ENCODE measurements at regions not wholly inside any gene's neighbourhood (a gene's known extent, or its start where the extent isn't known, plus 50 kb on each side); places are given as distances from the start of the nearest gene placed in this dataset.

- H3K4me3 ChIP-seq (ENCODE audit: insufficient read depth in 1 of 2, low read depth in 1 of 2, low read length in 2 of 2), result no peak overlapping the region
- no peak overlapping the region for H3K4me2 ChIP-seq (ENCODE audit: low read length, poor library complexity, severe bottlenecking)
- H3K23ac ChIP-seq (ENCODE audit: low read length in 2 of 2), result no peak overlapping the region
- peaks cover 4 to 6% of the 10 kb centered on the region in 2 experiments for H3K27me3 ChIP-seq (ENCODE audit: control insufficient read depth in 1 of 2, insufficient read depth in 1 of 2, low read length in 2 of 2)
- H2BK15ac ChIP-seq (ENCODE audit: low read depth, poor library complexity, severe bottlenecking), result no peak overlapping the region
- WGBS, result 64% methylated on average over 3 of the region's 4 CpGs
- H3K79me1 ChIP-seq (replicated peaks; ENCODE audit: low read length, poor library complexity, severe bottlenecking), result no peaks in the 10 kb centered on the region
- no peak overlapping the region for H2BK5ac ChIP-seq (ENCODE audit: low read depth, low read length, poor library complexity, severe bottlenecking)
- no peak overlapping the region for H3K4ac ChIP-seq (ENCODE audit: low read depth in 1 of 2, low read length in 2 of 2)
- no peak overlapping the region for H4K91ac ChIP-seq (ENCODE audit: low read length)
- H3K9me3 ChIP-seq (ENCODE audit: control insufficient read depth, low read length), result no peaks in the 10 kb centered on the region
- H2AK5ac ChIP-seq (ENCODE audit: low read length, severe bottlenecking), result no peak overlapping the region
- H4K8ac ChIP-seq (ENCODE audit: low read length), result no peak overlapping the region
- no peak overlapping the region for H3K9ac ChIP-seq (ENCODE audit: low read length)
- no peak overlapping the region for H2BK120ac ChIP-seq (ENCODE audit: low read depth, low read length)
- DNase-seq, result no peak
- H3K36me3 ChIP-seq (ENCODE audit: control insufficient read depth in 1 of 2, insufficient read depth in 2 of 2, low read depth in 1 of 2, low read length in 2 of 2), result no peaks in the 10 kb centered on the region
- no peak overlapping the region for H3K14ac ChIP-seq (ENCODE audit: low read length in 2 of 2)
- H2BK12ac ChIP-seq (ENCODE audit: low read length in 2 of 2), result no peak overlapping the region
- no peak overlapping the region for H3K27ac ChIP-seq (ENCODE audit: low read length, poor library complexity, severe bottlenecking)
- H3K18ac ChIP-seq (ENCODE audit: low read depth in 1 of 2, low read length in 2 of 2), result no peak overlapping the region
- no peak overlapping the region for H2AFZ ChIP-seq (ENCODE audit: low read depth, low read length)
- peaks cover 5% of the 10 kb centered on the region for H3K4me1 ChIP-seq (ENCODE audit: control insufficient read depth, insufficient read depth, low read depth, low read length)
Measured at GRCh38 chr3:66854601-66855151, 143.4 kb upstream of the KBTBD8 start.

GRCh38 chr3:66856533-66856932 lies 141.6 kb upstream of the KBTBD8 start:
- no peak overlapping the region for H3K27ac ChIP-seq (ENCODE audit: low read length, poor library complexity, severe bottlenecking)
- no peaks in the 10 kb centered on the region for H3K9me3 ChIP-seq (ENCODE audit: control insufficient read depth, low read length)
- H2BK15ac ChIP-seq (ENCODE audit: low read depth, poor library complexity, severe bottlenecking), result no peak overlapping the region
- no peak overlapping the region for H2BK5ac ChIP-seq (ENCODE audit: low read depth, low read length, poor library complexity, severe bottlenecking)
- no peak overlapping the region for H2BK120ac ChIP-seq (ENCODE audit: low read depth, low read length)
- H3K18ac ChIP-seq (ENCODE audit: low read depth in 1 of 2, low read length in 2 of 2), result no peak overlapping the region
- H3K23ac ChIP-seq (ENCODE audit: low read length in 2 of 2), result no peak overlapping the region
- H3K4me2 ChIP-seq (ENCODE audit: low read length, poor library complexity, severe bottlenecking), result no peak overlapping the region
- no peak overlapping the region for H3K4ac ChIP-seq (ENCODE audit: low read depth in 1 of 2, low read length in 2 of 2)
- H4K91ac ChIP-seq (ENCODE audit: low read length), result no peak overlapping the region
- 87% methylated on average over 6 of the region's 8 CpGs for WGBS
- peaks cover 8% of the 10 kb centered on the region for H3K4me1 ChIP-seq (ENCODE audit: control insufficient read depth, insufficient read depth, low read depth, low read length)
- no peak overlapping the region for H3K14ac ChIP-seq (ENCODE audit: low read length in 2 of 2)
- H3K27me3 ChIP-seq (ENCODE audit: control insufficient read depth in 1 of 2, insufficient read depth in 1 of 2, low read length in 2 of 2), result peaks cover 4 to 6% of the 10 kb centered on the region in 2 experiments
- no peak overlapping the region for H2AFZ ChIP-seq (ENCODE audit: low read depth, low read length)
- no peak overlapping the region for H4K8ac ChIP-seq (ENCODE audit: low read length)
- DNase-seq, result no peak
- H3K36me3 ChIP-seq (ENCODE audit: control insufficient read depth in 1 of 2, insufficient read depth in 2 of 2, low read depth in 1 of 2, low read length in 2 of 2), result no peaks in the 10 kb centered on the region
- H3K4me3 ChIP-seq (ENCODE audit: insufficient read depth in 1 of 2, low read depth in 1 of 2, low read length in 2 of 2), result no peak overlapping the region
- H3K9ac ChIP-seq (ENCODE audit: low read length), result no peak overlapping the region
- H3K79me1 ChIP-seq (replicated peaks; ENCODE audit: low read length, poor library complexity, severe bottlenecking), result no peaks in the 10 kb centered on the region
- no peak overlapping the region for H2AK5ac ChIP-seq (ENCODE audit: low read length, severe bottlenecking)
- H2BK12ac ChIP-seq (ENCODE audit: low read length in 2 of 2), result no peak overlapping the region

GRCh38 chr3:66858656-66859381 lies 139.3 kb upstream of the KBTBD8 start:
- no peak overlapping the region for H2BK5ac ChIP-seq (ENCODE audit: low read depth, low read length, poor library complexity, severe bottlenecking)

GRCh38 chr3:66860771-66861170 lies 137.3 kb upstream of the KBTBD8 start:
- WGBS, result 74% methylated on average over 7 of the region's 7 CpGs
- H3K4ac ChIP-seq (ENCODE audit: low read depth in 1 of 2, low read length in 2 of 2), result no peak overlapping the region
- peaks cover 3% of the 10 kb centered on the region for H3K4me1 ChIP-seq (ENCODE audit: control insufficient read depth, insufficient read depth, low read depth, low read length)
- no peaks in the 10 kb centered on the region for H3K36me3 ChIP-seq (ENCODE audit: control insufficient read depth in 1 of 2, insufficient read depth in 2 of 2, low read depth in 1 of 2, low read length in 2 of 2)
- H2BK15ac ChIP-seq (ENCODE audit: low read depth, poor library complexity, severe bottlenecking), result no peak overlapping the region
- H3K9me3 ChIP-seq (ENCODE audit: control insufficient read depth, low read length), result no peaks in the 10 kb centered on the region
- H3K4me2 ChIP-seq (ENCODE audit: low read length, poor library complexity, severe bottlenecking), result no peak overlapping the region
- no peak for DNase-seq
- no peak overlapping the region for H2BK5ac ChIP-seq (ENCODE audit: low read depth, low read length, poor library complexity, severe bottlenecking)
- no peak overlapping the region for H4K91ac ChIP-seq (ENCODE audit: low read length)
- peaks cover 0 to 6% of the 10 kb centered on the region in 2 experiments for H3K27me3 ChIP-seq (ENCODE audit: control insufficient read depth in 1 of 2, insufficient read depth in 1 of 2, low read length in 2 of 2)
- H2AFZ ChIP-seq (ENCODE audit: low read depth, low read length), result no peak overlapping the region
- H2BK120ac ChIP-seq (ENCODE audit: low read depth, low read length), result no peak overlapping the region
- no peaks in the 10 kb centered on the region for H3K79me1 ChIP-seq (replicated peaks; ENCODE audit: low read length, poor library complexity, severe bottlenecking)
- no peak overlapping the region for H3K27ac ChIP-seq (ENCODE audit: low read length, poor library complexity, severe bottlenecking)
- no peak overlapping the region for H3K9ac ChIP-seq (ENCODE audit: low read length)
- no peak overlapping the region for H3K14ac ChIP-seq (ENCODE audit: low read length in 2 of 2)
- H2BK12ac ChIP-seq (ENCODE audit: low read length in 2 of 2), result no peak overlapping the region
- H2AK5ac ChIP-seq (ENCODE audit: low read length, severe bottlenecking), result no peak overlapping the region
- no peak overlapping the region for H3K23ac ChIP-seq (ENCODE audit: low read length in 2 of 2)
- no peak overlapping the region for H3K18ac ChIP-seq (ENCODE audit: low read depth in 1 of 2, low read length in 2 of 2)
- no peak overlapping the region for H3K4me3 ChIP-seq (ENCODE audit: insufficient read depth in 1 of 2, low read depth in 1 of 2, low read length in 2 of 2)
- no peak overlapping the region for H4K8ac ChIP-seq (ENCODE audit: low read length)

More at GRCh38 chr3:66858656-66859381, 139.3 kb upstream of the KBTBD8 start:
- Histone ChIP-seq H4K91ac (ENCODE audit: low read length) (no peak overlapping the region), H3K23ac (ENCODE audit: low read length in 2 of 2) (no peak overlapping the region), H3K9ac (ENCODE audit: low read length) (no peak overlapping the region), H3K4me1 (ENCODE audit: control insufficient read depth, insufficient read depth, low read depth, low read length) (peaks cover 3% of the 10 kb centered on the region), H2AK5ac (ENCODE audit: low read length, severe bottlenecking) (no peak overlapping the region), H2BK120ac (ENCODE audit: low read depth, low read length) (no peak overlapping the region), H3K9me3 (ENCODE audit: control insufficient read depth, low read length) (no peaks in the 10 kb centered on the region), H3K27me3 (ENCODE audit: control insufficient read depth in 1 of 2, insufficient read depth in 1 of 2, low read length in 2 of 2) (peaks cover 4 to 6% of the 10 kb centered on the region in 2 experiments), H3K27ac (ENCODE audit: low read length, poor library complexity, severe bottlenecking) (no peak overlapping the region), H3K4me3 (ENCODE audit: insufficient read depth in 1 of 2, low read depth in 1 of 2, low read length in 2 of 2) (no peak overlapping the region), H3K14ac (ENCODE audit: low read length in 2 of 2) (no peak overlapping the region), H3K4ac (ENCODE audit: low read depth in 1 of 2, low read length in 2 of 2) (no peak overlapping the region), H4K8ac (ENCODE audit: low read length) (no peak overlapping the region), H3K79me1 (replicated peaks; ENCODE audit: low read length, poor library complexity, severe bottlenecking) (no peaks in the 10 kb centered on the region), H2BK12ac (ENCODE audit: low read length in 2 of 2) (no peak overlapping the region), H2BK15ac (ENCODE audit: low read depth, poor library complexity, severe bottlenecking) (no peak overlapping the region), H3K4me2 (ENCODE audit: low read length, poor library complexity, severe bottlenecking) (no peak overlapping the region), H3K36me3 (ENCODE audit: control insufficient read depth in 1 of 2, insufficient read depth in 2 of 2, low read depth in 1 of 2, low read length in 2 of 2) (no peaks in the 10 kb centered on the region), H2AFZ (ENCODE audit: low read depth, low read length) (no peak overlapping the region), H3K18ac (ENCODE audit: low read depth in 1 of 2, low read length in 2 of 2) (no peak overlapping the region)
- no peak for DNase-seq
- 38% methylated on average over 15 of the region's 15 CpGs for WGBS
